PC-9 (cell line): ENCODE measurements at regions not wholly inside any gene's neighbourhood (a gene's known extent, or its start where the extent isn't known, plus 50 kb on each side); places are given as distances from the start of the nearest gene placed in this dataset.

Source experiments
- BruUV-seq: library from RNA; stranded (reverse); fragments of 400-500 nt; replicated peaks from 2 replicates; lab custom pipeline; 2021; lab: Mats Ljungman, UMichigan
- CTCF ChIA-PET: fragments of 300-600 bp; sonication (Branson Sonifier 250); formaldehyde crosslinking; loops from one replicate; lab custom pipeline; 2022; ENCODE audit warnings: antibody characterized with exemption; lab: Charles Lee
- POLR2A ChIA-PET: fragments of 300-600 bp; sonication (Branson Sonifier 250); formaldehyde crosslinking; loops from one replicate; lab custom pipeline; 2022; ENCODE audit warnings: antibody characterized with exemption; ENCODE audit not compliant: unreplicated experiment; lab: Charles Lee
- DNase-seq, 2 experiments: peaks; one replicate each; pipeline versions ENCODE4 v3.0.0 to v3.0.0-alpha.2; 2015 to 2022; ENCODE audit warnings: mixed read lengths in 1 of 2
- H2AFZ ChIP-seq: fragments of 200-600 bp; sonication (generic); 2 replicates; pipeline ENCODE4 v1.8.1; 2017; ENCODE audit warnings: antibody characterized with exemption
- H3F3A ChIP-seq: fragments of 200-600 bp; sonication (generic); 2 replicates; pipeline ENCODE4 v1.8.1; 2017; ENCODE audit warnings: antibody characterized with exemption, mild to moderate bottlenecking, low read depth; ENCODE audit not compliant: insufficient read depth
- H3K27ac ChIP-seq: fragments of 200-600 bp; sonication (generic); 2 replicates; pipeline ENCODE4 v1.6.1; 2016; ENCODE audit warnings: mixed run types
- H3K27me3 ChIP-seq: fragments of 200-600 bp; sonication (generic); 2 replicates; pipeline ENCODE4 v1.6.1; 2016; ENCODE audit warnings: low read depth, mixed run types; ENCODE audit not compliant: insufficient read depth
- H3K36me3 ChIP-seq: fragments of 200-600 bp; sonication (generic); 2 replicates; pipeline ENCODE4 v1.6.1; 2016; ENCODE audit warnings: low read depth, mixed run types
- H3K4me1 ChIP-seq: fragments of 200-600 bp; sonication (generic); replicated peaks from 2 replicates; pipeline ENCODE4 v1.6.1; 2016; ENCODE audit warnings: mixed run types; ENCODE audit not compliant: insufficient read depth
- H3K4me2 ChIP-seq: fragments of 200-600 bp; sonication (generic); 2 replicates; pipeline ENCODE4 v1.6.1; 2017; ENCODE audit warnings: mixed run types
- H3K4me3 ChIP-seq: fragments of 200-600 bp; sonication (generic); 2 replicates; pipeline ENCODE4 v1.6.1; 2016; ENCODE audit warnings: mixed run types
- H3K79me2 ChIP-seq: fragments of 200-600 bp; sonication (generic); 2 replicates; pipeline ENCODE4 v1.6.1; 2017; ENCODE audit warnings: low read depth, mixed run types
- H3K9me2 ChIP-seq: fragments of 200-600 bp; sonication (generic); 2 replicates; pipeline ENCODE4 v1.8.1; 2017; ENCODE audit warnings: mild to moderate bottlenecking; ENCODE audit not compliant: insufficient read depth
- H3K9me3 ChIP-seq: fragments of 200-600 bp; sonication (generic); 2 replicates; pipeline ENCODE4 v1.8.1; 2016; ENCODE audit warnings: low read depth; ENCODE audit not compliant: insufficient read depth
- H4K20me1 ChIP-seq: fragments of 200-600 bp; sonication (generic); 2 replicates; pipeline ENCODE4 v1.8.1; 2017; ENCODE audit not compliant: insufficient read depth
- EZH2 ChIP-seq: fragments of 200-600 bp; sonication (generic); IDR thresholded peaks from 2 replicates; pipeline ENCODE4 v1.8.0; 2017; ENCODE audit warnings: antibody characterized with exemption, low read depth
- intact Hi-C: fragments of 100-400 bp; cut with micrococcal nuclease; formaldehyde crosslinking; loops from one replicate; pipeline ENCODE4 v1.10.0; 2022; ENCODE audit not compliant: unreplicated experiment
- TF ChIP-seq, protein P1 (sequence below): fragments of 200-600 bp; sonication (generic); conservative IDR thresholded peaks from 2 replicates; pipeline ENCODE4 v1.6.1; 2017; ENCODE audit warnings: mixed run types, antibody characterized with exemption, mild to moderate bottlenecking, moderate library complexity

DNA sequence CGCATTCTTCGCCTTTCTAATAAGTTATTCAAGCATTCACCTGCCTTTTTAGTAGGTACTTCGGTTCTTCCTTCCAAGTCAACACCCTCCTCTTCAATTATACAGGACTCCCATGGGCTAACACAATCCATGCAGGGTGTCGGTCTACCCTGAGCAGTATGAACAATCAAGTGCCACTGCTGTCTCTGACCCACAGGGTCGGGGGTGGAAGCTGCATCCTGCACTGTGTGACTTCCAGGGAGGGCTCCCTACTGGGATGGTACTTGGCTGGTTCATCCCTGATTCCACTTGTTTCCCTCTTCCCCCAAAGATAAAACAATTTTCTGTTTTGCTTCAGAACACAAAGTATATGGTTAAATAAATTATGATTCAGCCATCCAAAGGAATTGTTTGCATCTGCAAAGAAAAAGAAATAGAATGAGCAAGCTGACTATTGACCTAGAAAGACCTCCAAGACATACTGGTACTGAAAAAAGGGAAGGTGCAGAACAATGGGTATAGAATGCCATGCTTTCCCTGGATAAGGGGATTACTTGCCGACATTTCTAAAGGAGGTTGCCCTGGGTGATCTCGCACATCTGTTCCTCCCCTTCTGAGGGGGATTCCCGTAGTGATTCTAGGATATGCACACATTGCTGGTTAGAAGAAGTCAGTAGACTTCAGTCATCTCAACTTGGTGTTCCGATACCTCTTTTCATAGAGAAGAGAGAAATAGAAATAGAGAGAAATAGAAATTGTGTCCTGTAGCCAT lies 89.1 kb upstream of the AGR3 start:
- Histone ChIP-seq H3K36me3 (no peaks in the 10 kb centered on the region), H3K27ac (no peak overlapping the region), H3K9me2 (no peaks in the 10 kb centered on the region), H3K4me2 (no peak overlapping the region), H4K20me1 (no peaks in the 10 kb centered on the region), H3K27me3 (no peaks in the 10 kb centered on the region), H3K4me1 (no peaks in the 10 kb centered on the region), H2AFZ (no peak overlapping the region), H3K9me3 (peaks cover 10% of the 10 kb centered on the region), H3K4me3 (no peak overlapping the region), H3K79me2 (no peaks in the 10 kb centered on the region), H3F3A (no peaks in the 10 kb centered on the region)
- CTCF ChIA-PET: no interaction called here
- intact Hi-C loops: no loop called here
- BruUV-seq: no TSS peak
- TF ChIP-seq, protein P1, sequence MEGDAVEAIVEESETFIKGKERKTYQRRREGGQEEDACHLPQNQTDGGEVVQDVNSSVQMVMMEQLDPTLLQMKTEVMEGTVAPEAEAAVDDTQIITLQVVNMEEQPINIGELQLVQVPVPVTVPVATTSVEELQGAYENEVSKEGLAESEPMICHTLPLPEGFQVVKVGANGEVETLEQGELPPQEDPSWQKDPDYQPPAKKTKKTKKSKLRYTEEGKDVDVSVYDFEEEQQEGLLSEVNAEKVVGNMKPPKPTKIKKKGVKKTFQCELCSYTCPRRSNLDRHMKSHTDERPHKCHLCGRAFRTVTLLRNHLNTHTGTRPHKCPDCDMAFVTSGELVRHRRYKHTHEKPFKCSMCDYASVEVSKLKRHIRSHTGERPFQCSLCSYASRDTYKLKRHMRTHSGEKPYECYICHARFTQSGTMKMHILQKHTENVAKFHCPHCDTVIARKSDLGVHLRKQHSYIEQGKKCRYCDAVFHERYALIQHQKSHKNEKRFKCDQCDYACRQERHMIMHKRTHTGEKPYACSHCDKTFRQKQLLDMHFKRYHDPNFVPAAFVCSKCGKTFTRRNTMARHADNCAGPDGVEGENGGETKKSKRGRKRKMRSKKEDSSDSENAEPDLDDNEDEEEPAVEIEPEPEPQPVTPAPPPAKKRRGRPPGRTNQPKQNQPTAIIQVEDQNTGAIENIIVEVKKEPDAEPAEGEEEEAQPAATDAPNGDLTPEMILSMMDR: no peak
- no peak for TF ChIP-seq EZH2
- POLR2A ChIA-PET: no interaction called here
- no peak for DNase-seq

- no peak for TF ChIP-seq EZH2
- TF ChIP-seq, protein P1: no peak
- CTCF ChIA-PET: no interaction called here
- POLR2A ChIA-PET: no interaction called here
- H3K36me3 ChIP-seq: 0 out of 2 replicates have a peak, but pooled peaks cover 4% of the 10 kb centered on the region
- H3K4me1 ChIP-seq: peaks cover 28% of the 10 kb centered on the region
- no peak overlapping the region for H3K4me3 ChIP-seq
- no peak for DNase-seq
- no peaks in the 10 kb centered on the region for H4K20me1 ChIP-seq
- no peak overlapping the region for H3K27ac ChIP-seq
- H3K9me2 ChIP-seq: no peaks in the 10 kb centered on the region
- H3F3A ChIP-seq: peaks cover 18% of the 10 kb centered on the region
- BruUV-seq: no TSS peak
- H3K79me2 ChIP-seq: no peaks in the 10 kb centered on the region
- H3K27me3 ChIP-seq: no peaks in the 10 kb centered on the region
- no peak overlapping the region for H3K4me2 ChIP-seq
- H2AFZ ChIP-seq: no peak overlapping the region
- H3K9me3 ChIP-seq: peaks cover 9% of the 10 kb centered on the region
- intact Hi-C loops: no loop called here
Measured at GRCh38 chr7:16975712-16976111, 93.9 kb upstream of the AGR3 start.

DNA sequence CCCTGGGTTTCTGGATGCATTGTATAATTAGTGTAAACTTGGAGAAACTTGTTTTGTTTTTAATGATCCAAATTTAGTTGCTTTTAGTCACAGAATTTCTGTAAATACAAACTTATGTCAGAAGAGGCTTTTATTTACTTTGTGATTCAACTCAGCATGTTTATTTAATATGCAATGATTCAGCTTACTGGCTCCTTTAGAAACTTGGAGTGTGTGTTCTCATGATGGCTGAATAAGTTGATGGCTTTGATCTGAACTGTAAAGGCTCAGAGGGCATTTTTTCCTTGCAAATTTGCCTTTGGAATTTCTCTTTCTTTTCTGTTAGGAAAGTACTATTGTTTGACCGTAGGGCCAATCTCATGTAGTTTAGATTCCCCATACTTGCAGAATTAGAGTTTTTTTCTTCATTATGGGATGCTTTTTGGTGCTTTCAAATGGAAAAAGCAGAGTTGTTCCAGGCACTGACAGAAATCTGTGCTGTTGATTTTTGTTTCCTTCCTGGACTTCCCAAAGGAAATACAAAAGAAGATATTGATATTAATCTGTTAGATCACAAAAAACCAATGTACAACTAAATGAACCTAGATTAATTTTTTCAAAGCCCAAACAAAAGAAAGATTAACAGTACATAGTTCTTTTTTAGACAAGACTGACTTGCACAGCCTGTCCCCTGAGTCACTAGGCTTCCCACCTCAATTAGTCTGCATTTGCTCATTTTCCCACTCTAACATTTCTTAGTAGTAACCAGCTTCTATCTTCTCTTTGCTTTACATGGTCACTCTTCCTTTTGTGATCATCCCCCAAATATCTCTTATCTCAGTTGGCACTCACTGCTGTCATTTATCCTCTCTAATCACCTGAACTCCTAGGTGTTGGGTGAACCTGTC lies 96.8 kb upstream of the AGR3 start:
- Histone ChIP-seq H4K20me1 (no peaks in the 10 kb centered on the region), H3K9me2 (no peaks in the 10 kb centered on the region), H3K9me3 (peaks cover 9% of the 10 kb centered on the region), H3F3A (peaks cover 18% of the 10 kb centered on the region), H3K27ac (peak overlapping the region; percentile 73), H3K4me2 (peak overlapping the region; percentile 55), H3K27me3 (no peaks in the 10 kb centered on the region), H3K79me2 (no peaks in the 10 kb centered on the region), H3K36me3 (0 out of 2 replicates have a peak, but pooled peaks cover 6% of the 10 kb centered on the region), H2AFZ (no peak overlapping the region; the same call in 1 of the 2 replicates), H3K4me1 (peaks cover 42% of the 10 kb centered on the region), H3K4me3 (peak overlapping the region; percentile 3)
- no TSS peak for BruUV-seq
- CTCF ChIA-PET: interaction anchor here (0.6 to 1.2 kb wide), 2 partner anchors 87 to 414 kb away, joined by 3 to 5 read pairs; no protein-coding TSS in a partner anchor
- POLR2A ChIA-PET: interaction anchor here (0.5 to 0.6 kb wide), 4 partner anchors 57 to 414 kb away, joined by 3 to 7 read pairs (median 4); no protein-coding TSS in a partner anchor
- intact Hi-C loops: loop anchor here (2.0 kb wide), 1 partner anchor 44 kb away; no protein-coding TSS in a partner anchor
- DNase-seq: peak; percentile 9 to 95
- no peak for TF ChIP-seq EZH2
- TF ChIP-seq, protein P1: no peak
